HG03175 (cell line): ENCODE measurements at regions not wholly inside any gene's neighbourhood (a gene's known extent, or its start where the extent isn't known, plus 50 kb on each side); places are given as distances from the start of the nearest gene placed in this dataset.
"Not testable (repeated sequence)": the region's sequence is repeated elsewhere in the genome, so short reads cannot be mapped to it uniquely, and the experiment has no call there.

Experiments used
- ATAC-seq: cut with Tn5 transposase; IDR thresholded peaks from one replicate; pipeline ENCODE4 v1.9.1; 2021; ENCODE audit warnings: mild to moderate bottlenecking, moderate library complexity; ENCODE audit not compliant: unreplicated experiment

DNA sequence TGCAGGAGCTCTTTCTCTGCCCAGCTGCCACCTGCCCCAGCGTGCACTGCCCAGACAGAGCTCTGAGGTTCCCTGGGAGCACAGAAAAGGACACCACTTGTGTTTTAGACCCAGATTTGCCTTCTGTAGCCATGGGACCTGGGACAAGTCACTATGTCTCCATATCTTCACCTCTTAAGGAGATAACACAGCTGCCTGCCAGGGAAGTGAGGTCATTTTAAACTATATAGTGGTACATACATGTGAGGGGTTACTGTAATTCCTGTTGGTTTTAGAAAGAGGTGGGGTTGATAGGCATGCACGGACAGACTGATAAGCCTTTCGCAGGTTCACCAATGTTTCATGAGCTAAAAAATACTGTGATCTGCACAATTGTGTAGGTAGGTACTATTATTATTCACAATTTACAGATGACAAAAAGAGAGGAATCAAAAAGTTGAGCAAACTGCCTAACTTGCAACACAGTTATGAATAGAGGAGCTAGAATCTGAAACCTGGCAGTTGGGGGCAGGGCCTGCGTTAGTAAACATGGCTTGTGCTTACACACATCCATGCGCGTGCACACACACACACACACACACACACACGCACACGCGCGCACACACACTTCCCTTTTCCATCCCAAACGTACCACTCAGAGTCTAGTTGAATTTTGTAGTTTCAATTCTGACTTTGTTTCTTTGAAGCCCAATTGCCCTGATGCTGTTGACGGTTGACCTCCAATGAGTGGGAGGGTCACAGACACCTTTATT lies 193.6 kb downstream of the FAM43A start:
- no peak for ATAC-seq

GRCh38 chr3:194879991-194880939 lies 194.6 kb downstream of the FAM43A start:
- no peak for ATAC-seq

DNA sequence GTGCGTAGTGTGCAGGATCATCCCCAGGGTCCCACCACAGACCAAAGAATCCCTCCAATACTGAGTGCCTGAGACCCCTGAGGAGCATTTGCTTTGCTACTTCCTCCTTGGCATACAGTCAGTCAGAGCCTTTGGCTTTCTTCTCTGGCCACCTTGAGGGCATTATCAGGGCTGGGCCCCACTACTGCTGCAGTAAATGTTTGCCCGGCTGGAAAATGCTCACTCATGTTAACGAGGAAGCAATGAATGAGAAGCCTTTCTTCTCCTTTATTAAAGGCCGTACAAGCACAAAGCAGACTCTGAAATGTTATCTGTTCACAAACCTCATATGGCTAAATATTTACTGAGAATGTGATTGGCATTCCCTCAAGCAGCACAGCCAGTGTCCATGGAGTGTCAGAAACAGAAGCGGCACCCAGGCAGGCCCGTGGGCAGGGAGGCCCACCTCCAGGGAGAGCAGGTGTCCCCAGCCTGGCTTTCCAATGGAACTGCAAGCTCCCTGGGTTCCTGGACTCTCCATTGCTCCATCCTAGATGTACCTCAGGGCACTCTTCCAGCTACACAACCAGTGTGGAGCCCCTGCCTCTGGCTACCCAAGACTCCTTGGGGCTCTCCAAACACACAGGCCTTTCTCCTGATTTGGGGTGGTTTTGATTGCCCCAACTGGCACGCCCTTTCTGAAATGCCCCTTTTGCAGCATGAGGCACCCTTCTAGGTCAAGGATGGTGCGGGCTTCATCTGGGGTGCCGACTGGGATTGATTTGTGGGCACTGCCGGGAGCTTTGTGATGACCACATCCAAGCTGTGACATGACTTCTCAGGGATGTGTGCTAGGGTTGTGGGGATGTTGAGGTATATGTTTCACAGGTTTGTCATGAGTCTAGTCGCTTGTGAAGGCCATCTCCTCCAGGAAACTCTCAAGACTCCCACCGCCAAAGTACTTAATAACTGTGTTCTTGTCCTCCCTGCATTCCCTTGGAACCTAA lies 195.6 kb downstream of the FAM43A start:
- ATAC-seq, result no peak

- ATAC-seq, result no peak
These were observed 199.1 kb downstream of the FAM43A start for GRCh38 chr3:194884649-194885315.

DNA sequence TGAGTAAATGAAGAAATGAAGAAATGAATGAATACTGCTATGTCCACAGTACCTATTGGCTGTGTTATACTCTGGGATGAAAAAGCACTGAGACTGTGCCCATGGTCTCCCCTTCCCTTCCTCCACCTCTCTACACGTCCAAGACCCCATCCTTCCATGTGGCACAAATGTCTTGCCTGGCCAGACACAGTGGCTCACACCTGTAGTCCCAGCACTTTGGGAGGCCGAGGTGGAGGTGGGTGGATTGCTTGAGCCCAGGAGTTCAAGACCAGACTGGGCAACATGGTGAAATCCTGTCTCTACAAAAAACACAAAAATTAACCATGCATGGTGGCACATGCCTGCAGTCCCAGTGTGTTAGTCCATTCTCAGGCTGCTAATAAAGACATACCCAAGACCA lies 200.1 kb downstream of the FAM43A start:
- ATAC-seq, result no peak

DNA sequence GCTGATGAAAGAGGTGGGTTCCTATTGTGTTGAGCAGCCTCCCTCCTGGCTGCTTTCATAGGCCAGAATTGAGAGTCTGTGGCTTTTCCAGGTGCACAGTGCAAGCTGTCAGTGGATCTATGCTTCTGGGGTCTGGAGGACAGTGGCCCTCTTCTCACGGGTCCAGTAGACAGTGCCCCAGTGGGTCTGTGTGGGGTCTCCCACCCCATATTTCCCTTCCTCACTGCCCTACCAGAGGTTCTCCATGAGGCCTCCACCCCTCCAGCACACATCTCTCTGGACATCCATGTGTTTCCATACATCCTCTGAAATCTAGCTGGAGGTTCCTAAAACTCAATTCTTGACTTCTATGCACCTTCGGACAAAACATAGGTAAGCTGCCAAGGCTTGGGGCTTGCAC lies 201.2 kb downstream of the FAM43A start:
- no peak for ATAC-seq

GRCh38 chr3:194888062-194888461 lies 202.4 kb downstream of the FAM43A start:
- not testable (repeated sequence) for ATAC-seq

GRCh38 chr3:194888916-194889315 lies 203.2 kb downstream of the FAM43A start:
- ATAC-seq, result no peak

GRCh38 chr3:194890091-194890490 lies 204.4 kb downstream of the FAM43A start:
- no peak for ATAC-seq

- ATAC-seq, result no peak
These were observed 207.7 kb downstream of the FAM43A start for GRCh38 chr3:194893121-194893987.

DNA sequence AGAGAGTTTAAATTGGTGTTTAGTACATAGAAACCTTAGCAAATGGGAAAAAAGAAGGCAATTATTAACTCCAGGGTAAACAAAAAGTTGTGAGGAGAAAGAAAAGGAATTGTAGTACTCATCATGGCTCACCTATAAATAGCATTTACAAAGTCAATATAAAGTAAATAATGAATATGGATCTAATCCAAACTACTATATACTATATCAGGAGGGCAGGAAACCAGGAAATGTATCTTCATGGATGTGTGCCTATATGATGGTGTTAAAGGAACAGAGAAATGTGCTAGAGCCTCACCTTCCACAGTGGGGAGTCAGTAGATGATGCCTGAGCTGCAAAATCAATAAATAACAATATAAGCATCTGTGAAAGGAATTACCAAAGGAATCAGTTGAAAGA lies 208.9 kb downstream of the FAM43A start:
- no peak for ATAC-seq

- ATAC-seq, result no peak
These were observed 215.3 kb downstream of the FAM43A start for GRCh38 chr3:194900854-194901522.

DNA sequence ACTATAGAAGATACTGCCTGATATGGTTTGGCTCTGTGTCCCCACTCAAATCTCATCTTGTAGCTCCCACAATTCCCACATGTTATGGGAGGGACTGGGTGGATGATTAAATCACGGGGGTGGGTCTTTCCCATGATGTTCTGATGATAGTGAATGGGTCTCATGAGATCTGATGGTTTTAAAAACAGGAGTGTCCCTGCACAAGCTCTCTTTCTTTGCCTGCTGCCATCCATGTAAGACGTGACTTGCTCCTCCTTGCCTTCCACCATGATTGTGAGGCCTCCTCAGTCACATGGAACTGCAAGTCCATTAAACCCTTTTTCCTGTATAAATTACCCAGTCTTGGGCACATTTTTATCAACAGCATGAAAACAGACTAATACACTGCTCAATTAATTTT lies 217.8 kb downstream of the FAM43A start:
- ATAC-seq, result not testable (repeated sequence)

DNA sequence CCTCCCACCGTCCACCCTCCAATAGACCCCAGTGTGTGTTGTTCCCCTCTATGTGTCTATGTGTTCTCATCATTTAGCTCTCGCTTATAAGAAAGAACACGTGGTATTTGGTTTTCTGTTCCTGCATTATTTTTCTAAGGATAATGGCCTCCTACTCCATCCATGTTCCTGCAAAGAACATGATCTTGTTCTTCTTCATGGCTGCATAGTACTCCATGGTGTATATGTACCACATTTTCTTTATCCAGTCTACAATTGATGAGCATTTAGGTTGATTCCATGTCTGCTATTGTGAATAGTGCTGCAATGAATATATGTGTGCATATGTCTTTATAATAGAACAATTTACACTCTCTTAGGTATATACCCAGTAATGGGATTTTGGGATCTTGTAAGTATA lies 219.3 kb downstream of the FAM43A start:
- not testable (repeated sequence) for ATAC-seq

- ATAC-seq, result no peak
These were observed 220.0 kb downstream of the FAM43A start for GRCh38 chr3:194905696-194906095.

DNA sequence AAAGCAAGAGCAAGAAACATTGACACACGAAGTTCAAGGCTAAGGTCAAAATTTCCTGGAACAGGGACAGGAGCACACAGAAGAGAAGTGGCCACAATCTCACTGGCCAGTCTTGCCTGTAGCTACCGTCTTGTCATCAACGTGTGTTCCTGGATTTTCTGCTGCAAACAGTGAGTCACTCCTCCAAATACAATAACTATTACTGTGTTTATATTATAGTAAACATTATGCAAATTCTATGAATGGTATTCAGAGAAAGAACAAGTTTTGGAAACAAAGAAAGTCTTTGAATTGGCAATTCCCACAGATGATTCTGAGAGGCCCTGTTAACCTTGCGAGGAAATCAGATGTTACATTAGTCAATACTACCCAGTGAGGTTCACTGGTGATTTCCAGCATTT lies 220.5 kb downstream of the FAM43A start:
- ATAC-seq, result no peak

GRCh38 chr3:194906970-194907629 lies 221.4 kb downstream of the FAM43A start:
- ATAC-seq, result no peak

- no peak for ATAC-seq
These were observed 222.1 kb downstream of the FAM43A start for GRCh38 chr3:194907811-194908210.
